Fibroblast of mammary gland (primary cell): ENCODE measurements at regions not wholly inside any gene's neighbourhood (a gene's known extent, or its start where the extent isn't known, plus 50 kb on each side); places are given as distances from the start of the nearest gene placed in this dataset.
"Not testable (repeated sequence)": the region's sequence is repeated elsewhere in the genome, so short reads cannot be mapped to it uniquely, and the experiment has no call there.

Experiments used
- DNase-seq: peaks from one replicate; pipeline ENCODE4 v3.0.0-alpha.2; 2010; ENCODE audit warnings: low read depth
- H3K4me3 ChIP-seq: 2 replicates; pipeline ENCODE4 v1.5.1; 2011; ENCODE audit warnings: low read depth, mild to moderate bottlenecking, low read length, moderate library complexity; ENCODE audit not compliant: control insufficient read depth
- TF ChIP-seq, protein P1 (sequence below): conservative IDR thresholded peaks from 2 replicates; pipeline ENCODE4 v1.5.1; 2011; ENCODE audit warnings: low read depth, low read length, inconsistent platforms; ENCODE audit not compliant: control insufficient read depth, insufficient read depth

GRCh38 chr2:14891546-14891945, 259.0 kb downstream of the LRATD1 start:
- TF ChIP-seq, protein P1, sequence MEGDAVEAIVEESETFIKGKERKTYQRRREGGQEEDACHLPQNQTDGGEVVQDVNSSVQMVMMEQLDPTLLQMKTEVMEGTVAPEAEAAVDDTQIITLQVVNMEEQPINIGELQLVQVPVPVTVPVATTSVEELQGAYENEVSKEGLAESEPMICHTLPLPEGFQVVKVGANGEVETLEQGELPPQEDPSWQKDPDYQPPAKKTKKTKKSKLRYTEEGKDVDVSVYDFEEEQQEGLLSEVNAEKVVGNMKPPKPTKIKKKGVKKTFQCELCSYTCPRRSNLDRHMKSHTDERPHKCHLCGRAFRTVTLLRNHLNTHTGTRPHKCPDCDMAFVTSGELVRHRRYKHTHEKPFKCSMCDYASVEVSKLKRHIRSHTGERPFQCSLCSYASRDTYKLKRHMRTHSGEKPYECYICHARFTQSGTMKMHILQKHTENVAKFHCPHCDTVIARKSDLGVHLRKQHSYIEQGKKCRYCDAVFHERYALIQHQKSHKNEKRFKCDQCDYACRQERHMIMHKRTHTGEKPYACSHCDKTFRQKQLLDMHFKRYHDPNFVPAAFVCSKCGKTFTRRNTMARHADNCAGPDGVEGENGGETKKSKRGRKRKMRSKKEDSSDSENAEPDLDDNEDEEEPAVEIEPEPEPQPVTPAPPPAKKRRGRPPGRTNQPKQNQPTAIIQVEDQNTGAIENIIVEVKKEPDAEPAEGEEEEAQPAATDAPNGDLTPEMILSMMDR = no peak
- no peak for DNase-seq
- H3K4me3 ChIP-seq = no peak overlapping the region

- no peak overlapping the region for H3K4me3 ChIP-seq
- TF ChIP-seq, protein P1 = no peak
- peak; percentile 68 for DNase-seq
Measured at GRCh38 chr2:14896330-14897030, 264.0 kb downstream of the LRATD1 start.

DNA sequence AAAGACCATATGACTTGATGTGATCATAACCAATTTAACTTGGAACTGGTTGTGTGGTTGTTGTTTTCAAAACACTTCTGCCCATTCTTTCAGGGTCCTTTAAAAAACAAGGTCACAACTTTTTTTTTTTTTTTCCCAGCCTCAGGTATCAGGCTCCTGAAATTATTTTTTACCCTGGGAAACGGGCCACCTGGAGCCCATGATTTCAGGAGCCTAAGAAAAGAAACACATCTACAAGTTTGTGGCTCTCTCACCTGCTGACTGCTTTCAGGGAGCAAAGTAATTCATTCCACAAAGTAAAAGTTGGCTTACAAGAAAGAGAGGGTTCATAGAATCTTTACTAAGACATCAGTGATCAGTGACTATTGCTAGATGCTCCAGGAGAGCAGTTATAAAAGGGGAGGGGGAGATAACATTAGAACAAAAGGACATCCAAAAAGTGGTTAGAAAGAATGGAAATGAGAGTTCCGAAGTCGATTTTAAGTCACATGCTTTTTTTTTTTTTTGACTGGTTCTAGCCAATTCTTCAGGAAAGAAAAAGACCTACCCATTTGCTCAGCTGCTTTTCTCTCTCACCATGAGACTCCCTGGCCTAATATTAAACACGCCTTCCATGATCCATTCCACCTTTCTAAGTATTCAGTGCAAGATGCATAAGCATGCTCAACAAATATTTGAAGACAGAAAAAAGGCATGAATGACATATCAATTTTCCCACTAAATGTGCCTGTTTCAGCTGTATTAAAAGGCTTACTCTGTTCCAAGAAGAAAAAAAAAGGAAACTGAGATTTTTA, 267.3 kb downstream of the LRATD1 start:
- DNase-seq = no peak
- TF ChIP-seq, protein P1 = no peak

DNA sequence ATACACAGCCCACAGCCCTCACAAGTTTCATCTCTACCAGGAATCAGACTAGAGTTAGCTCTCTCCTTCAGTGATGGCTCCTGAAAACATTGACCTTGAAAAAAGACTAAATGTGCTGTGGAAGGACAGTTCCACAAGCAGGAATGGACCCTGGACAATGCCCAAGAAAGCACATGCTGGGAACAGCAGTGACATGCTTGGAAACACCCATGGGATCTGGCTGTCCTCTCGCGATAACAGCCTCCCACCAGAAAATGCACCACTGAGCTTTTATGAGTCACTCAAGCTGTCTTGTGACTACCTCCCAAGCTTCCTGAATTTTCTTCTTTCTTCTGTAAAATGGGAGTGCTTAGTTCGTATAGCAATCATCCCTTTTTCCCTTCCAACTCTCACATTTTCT, 269.2 kb downstream of the LRATD1 start:
- no peak overlapping the region for H3K4me3 ChIP-seq
- DNase-seq = peak; percentile 30
- TF ChIP-seq, protein P1 = no peak

More for the DNA sequence above, 267.3 kb downstream of the LRATD1 start:
- no peak overlapping the region for H3K4me3 ChIP-seq

- TF ChIP-seq, protein P1 = no peak
- no peak for DNase-seq
Measured at GRCh38 chr2:14902953-14903352, 270.4 kb downstream of the LRATD1 start.

DNA sequence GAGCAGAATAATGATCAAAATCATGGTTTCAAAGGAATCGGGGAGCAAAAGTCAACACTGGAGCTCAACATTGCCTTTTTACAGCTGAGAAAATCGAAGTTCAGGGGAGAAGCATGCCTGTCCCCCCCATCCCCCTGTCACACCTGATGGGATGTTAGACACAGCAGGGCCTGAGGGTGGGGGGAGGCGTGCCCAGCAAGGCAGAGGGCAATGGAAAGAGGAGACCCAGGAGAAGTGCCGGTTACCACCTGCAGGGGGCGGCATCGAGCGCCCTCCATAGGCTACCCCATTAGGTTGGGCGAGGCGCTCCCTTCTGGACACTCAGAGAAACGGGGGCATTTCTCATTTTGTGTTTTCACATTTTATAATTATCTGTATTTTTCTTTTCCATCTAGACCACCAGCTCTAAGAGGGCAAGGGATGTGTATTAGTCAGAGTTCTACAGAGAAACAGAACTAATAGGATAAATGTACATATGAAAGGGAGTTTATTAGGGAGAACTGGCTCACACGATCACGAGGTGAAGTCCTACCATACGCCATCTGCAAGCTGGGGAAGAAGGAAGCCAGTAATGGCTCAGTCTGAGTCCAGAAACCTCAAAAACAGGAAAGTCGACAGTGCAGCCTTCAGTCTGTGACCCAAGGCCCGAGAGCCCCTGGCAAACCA, 271.3 kb downstream of the LRATD1 start:
- peak; percentile 2 for DNase-seq
- TF ChIP-seq, protein P1 = peak; percentile 51

More at GRCh38 chr2:14902953-14903352, 270.4 kb downstream of the LRATD1 start:
- H3K4me3 ChIP-seq = no peak overlapping the region

GRCh38 chr2:14904378-14904777, 271.9 kb downstream of the LRATD1 start:
- DNase-seq = peak; percentile 5
- H3K4me3 ChIP-seq = not testable (repeated sequence)

More for the DNA sequence above, 271.3 kb downstream of the LRATD1 start:
- H3K4me3 ChIP-seq = no peak overlapping the region
